HG03039 (cell line): ENCODE measurements at regions not wholly inside any gene's neighbourhood (a gene's known extent, or its start where the extent isn't known, plus 50 kb on each side); places are given as distances from the start of the nearest gene placed in this dataset.
A peak's percentile ranks its signal among the peaks of the same experiment; 100 is the strongest.

Experiments
- ATAC-seq: cut with Tn5 transposase; IDR thresholded peaks from one replicate; pipeline ENCODE4 v1.9.1; 2021; ENCODE audit warnings: mild to moderate bottlenecking, moderate library complexity; ENCODE audit not compliant: unreplicated experiment

GRCh38 chr4:124904723-124905388, 192.3 kb upstream of the ANKRD50 start:
- no peak for ATAC-seq

DNA sequence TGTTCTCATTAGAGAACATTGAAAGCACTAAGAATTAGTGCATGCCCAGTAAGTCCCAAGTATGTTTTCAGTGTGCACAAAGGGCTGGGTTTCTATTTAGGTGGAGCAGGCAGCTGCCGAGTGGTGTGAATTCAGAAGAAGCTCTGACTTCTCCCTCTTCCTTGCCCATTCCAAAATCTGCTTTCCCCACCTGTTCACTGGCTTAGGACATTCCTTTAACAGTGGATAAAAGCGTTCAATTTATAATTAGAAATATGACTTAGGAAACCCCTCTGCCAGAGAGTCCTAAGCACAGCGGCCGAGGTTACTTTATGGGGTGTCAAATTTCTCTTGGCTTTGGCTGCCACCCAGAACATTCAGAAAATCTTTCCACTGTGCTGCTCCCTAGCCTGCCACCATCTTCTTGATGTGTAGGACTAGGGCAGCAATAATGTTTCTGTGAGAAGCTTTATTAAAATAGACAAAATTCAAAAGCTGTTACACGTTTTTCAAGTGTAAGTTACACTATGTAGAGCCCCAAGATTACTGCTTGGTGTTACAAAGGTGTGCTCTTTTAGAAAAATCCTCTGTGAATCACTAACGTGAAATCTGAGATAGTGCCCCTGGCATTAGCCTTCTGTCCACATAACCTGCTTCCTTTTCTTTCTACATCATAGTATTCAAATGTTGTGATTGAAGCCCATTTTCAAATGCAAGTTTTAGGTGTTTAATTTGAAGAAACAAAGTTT, 191.6 kb upstream of the ANKRD50 start:
- no peak for ATAC-seq

DNA sequence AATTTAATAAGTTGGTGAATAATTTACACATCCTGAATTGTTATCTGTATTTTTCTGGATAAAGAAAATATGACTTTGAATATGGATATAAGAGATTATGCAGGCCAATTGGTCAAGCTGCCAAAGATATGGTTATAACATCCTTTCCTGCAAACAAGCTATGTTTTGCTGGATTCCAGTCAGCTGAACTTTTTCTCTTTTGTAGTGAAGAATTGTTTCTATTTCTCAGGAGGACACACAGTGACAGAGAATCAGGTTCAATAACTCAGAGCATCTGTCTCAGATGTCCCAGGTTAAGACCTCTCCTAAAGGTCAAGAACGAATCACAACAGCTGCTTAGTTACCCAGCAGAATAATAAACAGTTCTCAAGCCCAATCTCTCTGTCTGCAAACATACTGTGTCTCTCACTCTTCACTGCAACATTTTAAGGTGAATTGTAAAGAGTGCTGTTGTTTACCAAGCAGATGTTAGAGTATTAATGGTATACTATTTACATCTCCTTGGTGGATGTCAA, 189.5 kb upstream of the ANKRD50 start:
- ATAC-seq = no peak

DNA sequence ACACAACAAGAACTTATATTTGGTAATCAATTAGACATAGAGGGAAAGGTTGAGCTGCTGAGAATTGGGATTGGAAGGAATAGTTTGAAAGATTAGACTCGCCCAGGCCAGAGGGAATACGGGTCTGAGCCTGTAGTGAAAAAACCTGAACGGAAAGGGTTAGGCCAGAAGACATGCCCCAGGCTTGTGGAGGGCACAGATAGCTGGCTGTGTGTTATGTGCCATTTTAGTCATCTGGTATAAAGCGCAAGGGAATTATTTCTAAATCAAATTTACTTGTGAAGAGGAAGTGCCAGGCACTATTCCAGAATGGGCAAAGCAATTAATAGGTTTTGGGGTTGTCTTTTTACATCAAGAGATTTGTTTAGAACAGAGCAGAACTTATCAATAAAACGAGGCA, 187.5 kb upstream of the ANKRD50 start:
- ATAC-seq = no peak

DNA sequence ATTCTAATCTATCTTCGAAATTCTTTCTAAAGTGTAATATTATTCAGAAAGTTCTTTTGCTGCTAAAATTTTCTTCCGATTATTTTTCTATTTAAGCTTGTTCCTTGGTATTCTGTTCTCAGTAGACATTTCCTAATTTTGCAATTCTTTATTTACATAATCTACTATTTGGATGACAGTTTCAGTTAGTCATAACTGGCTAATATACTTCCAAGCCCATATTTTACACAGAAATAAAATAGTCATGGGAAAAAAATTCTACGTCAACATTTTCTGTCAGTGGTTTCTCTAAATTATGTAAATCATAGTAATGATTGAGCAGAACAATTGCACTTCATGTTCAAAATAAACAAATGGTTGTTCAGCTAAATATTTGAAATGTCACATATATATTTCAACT, 178.0 kb upstream of the ANKRD50 start:
- ATAC-seq = no peak

GRCh38 chr4:124887739-124888138, 175.2 kb upstream of the ANKRD50 start:
- ATAC-seq = no peak

DNA sequence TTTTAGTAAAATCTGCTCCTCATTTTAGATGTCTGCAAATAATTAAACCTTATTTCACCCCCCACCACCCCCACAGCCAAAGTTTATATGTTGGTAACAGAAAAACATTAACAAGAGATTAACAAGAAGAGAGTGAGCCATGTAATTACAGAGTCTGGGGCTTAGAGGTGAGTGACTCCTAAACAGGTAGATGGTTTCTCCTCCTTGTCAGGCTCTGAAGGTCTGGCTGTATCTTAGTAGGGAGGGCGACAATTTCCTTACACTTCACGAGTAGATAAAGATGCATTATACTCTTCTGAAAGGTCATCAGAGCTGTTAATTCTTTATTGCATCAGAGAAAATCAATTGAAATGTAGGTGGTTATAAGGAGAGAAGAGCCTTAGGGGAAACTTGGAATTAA, 171.8 kb upstream of the ANKRD50 start:
- no peak for ATAC-seq

GRCh38 chr4:124883632-124884031, 171.1 kb upstream of the ANKRD50 start:
- ATAC-seq = no peak

DNA sequence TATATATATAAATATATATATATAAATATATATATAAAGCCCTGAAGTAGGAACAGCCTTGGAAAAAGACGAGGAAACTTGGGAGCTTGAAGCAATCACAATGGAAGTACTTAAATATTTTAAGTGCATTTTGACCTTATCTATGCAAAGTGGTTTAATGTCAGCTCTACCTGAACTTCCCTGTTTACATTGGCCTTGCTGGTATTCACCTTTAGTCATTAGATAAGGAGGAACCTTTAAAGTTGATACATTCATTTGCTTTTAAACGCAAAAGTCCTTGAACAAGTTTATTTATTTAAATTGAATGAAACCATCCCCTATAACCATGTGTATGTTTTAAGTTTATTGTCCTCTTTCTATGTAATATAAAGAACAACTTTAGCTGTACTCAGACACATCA, 166.7 kb upstream of the ANKRD50 start:
- ATAC-seq = no peak

DNA sequence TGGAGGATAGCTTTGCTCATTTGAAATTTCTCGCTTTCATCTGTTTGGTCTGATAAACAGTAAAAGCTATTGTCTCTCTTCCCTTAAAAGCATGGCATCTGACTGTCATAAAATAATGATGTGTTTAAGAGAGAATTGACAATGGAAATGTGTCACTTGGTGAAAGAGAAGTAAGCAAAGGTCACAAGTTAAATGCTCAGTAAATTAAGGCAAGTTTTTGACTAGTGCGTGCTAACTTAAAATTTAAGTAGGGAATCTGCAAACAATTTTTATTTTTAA, 161.6 kb upstream of the ANKRD50 start:
- no peak for ATAC-seq

DNA sequence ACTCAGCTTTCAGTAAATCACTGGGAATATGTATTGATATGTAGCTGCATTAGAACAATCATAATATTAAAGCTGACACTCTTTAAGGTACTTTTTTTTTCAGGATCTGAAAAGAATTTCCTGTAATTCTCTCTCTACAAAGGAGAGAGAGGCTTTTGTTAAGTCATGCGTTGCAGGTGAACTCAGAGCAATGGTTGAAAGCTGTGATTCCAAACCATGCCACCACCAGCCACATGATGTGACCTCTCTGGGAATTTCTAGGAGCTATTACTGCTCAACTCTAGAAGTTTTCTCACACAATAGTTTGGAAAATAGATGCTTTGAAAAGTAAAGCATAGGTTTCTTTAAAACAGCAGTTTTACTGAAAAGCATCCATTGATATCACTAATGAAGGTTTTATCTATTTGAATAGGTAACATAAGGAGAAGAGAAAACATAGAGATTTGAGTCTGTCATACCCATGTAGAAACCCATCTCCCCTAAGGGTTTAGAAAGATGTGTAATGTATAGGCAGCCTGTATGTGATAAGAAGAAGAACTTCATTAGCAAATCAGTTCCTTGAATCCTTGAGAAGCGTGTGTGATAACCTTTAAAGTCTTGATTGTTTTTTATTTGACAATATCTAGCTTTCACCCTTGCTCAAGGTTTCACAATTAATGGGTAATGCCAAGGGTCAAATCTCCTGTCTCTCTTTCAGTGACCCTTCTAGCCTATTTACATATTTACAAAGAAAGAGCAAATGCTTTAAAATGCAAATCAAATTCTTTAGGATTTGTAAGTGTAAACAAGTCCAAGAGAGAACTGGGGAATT, 161.0 kb upstream of the ANKRD50 start:
- ATAC-seq = no peak

DNA sequence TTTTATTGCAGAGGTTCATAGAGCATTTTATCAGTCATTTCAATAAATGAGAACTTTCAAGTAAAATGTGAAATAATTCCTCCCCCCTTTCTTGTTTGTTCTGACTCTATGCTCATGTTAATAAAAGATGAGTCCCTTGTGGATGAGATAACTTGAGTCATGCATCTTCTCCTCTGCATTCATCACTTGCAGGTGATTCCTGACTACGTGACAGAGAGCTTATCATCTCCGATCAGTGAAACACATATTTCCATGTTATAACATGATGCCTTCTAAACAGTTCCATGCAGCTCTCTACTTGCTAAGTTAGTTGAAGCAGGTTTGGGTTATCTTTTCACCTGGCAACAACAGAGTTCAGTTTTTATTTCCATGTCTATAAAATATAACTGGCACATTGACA, 160.1 kb upstream of the ANKRD50 start:
- no peak for ATAC-seq

- no peak for ATAC-seq
These were observed 157.5 kb upstream of the ANKRD50 start for GRCh38 chr4:124869961-124870495.

- no peak for ATAC-seq
These were observed 156.0 kb upstream of the ANKRD50 start for GRCh38 chr4:124868495-124868894.

GRCh38 chr4:124867536-124867935, 155.0 kb upstream of the ANKRD50 start:
- no peak for ATAC-seq

DNA sequence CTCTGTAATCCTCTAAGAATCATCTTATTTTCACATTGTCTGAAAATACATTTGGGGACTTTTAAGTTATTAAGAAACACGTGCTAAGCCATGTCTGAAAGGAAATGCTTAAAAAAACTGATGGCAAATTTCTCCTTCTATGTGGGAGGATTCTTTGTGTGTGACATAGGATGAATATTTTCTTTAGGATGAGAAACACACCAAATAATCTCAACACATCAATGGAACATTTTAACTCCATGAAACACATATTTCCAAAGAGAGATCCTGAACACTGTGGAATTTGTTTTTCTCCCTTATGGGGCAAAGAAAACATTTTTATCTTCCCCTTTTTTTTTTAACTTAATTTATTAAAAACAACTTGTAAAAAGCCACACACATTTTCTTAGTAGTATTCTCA, 153.8 kb upstream of the ANKRD50 start:
- no peak for ATAC-seq

DNA sequence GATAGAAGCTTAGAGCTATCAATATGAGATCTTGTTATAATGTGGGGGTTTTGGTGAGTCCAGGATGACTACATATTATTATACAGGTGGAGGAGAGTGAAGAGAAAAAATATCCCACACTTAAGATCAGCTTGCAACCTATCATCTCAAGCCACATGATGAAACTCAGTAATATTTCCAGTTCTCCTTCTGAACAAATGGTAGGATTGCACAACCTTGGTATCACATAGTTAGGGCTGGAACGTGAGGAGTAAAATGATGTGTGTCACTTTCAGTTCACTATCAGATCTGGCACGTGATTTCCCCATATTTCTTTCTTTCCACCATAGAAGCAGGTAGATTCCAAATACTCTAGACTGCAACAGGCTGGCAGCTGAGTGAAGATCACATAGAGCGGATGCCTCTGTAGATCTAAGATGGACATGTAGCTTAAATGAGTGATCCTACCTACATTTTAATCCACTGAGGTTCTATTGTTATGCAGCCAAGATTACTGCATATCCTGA, 150.6 kb upstream of the ANKRD50 start:
- ATAC-seq = no peak

GRCh38 chr4:124862261-124862660, 149.7 kb upstream of the ANKRD50 start:
- no peak for ATAC-seq

- no peak for ATAC-seq
These were observed 149.2 kb upstream of the ANKRD50 start for GRCh38 chr4:124861761-124862160.

DNA sequence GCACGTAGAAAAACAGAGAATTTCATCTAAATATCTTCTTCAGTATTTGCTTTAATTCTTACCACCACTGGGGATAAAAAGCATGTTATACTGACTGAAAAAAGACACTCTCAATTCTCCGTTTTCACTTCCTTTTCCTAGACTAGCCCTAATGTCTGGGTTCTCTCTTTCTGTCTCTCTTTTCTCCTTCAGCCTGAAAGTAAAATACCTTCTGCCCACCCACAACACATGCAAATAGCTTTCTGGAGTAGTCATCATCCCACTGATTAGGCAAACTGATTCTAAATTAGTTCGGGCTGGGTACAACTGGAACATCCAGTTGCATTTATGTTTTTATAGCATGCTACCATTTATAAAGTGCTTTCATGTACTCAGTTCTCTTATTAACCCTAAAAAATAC, 142.4 kb upstream of the ANKRD50 start:
- peak; percentile 87 for ATAC-seq

DNA sequence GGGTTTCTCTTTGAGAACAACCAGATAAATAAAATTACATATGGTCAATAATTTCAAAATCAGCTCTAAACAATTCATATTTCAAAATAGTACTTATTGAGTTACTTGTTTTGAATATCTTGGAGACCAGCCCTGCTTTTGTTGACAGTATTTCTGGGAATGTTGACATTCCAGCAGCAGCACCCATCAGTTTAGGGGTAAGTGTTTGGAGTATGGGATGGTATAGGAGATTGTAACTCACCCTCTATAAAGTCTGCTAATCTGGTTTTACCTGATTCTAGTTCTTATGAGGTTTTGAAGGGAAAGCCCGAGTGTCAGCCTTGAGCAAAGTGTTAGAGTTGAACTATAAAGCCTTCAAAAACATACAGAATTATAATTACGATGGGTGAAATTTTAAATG, 139.2 kb upstream of the ANKRD50 start:
- ATAC-seq = no peak
